Fibroblast of mammary gland (primary cell): ENCODE measurements at regions not wholly inside any gene's neighbourhood (a gene's known extent, or its start where the extent isn't known, plus 50 kb on each side); places are given as distances from the start of the nearest gene placed in this dataset.

Source experiments
- DNase-seq: peaks from one replicate; pipeline ENCODE4 v3.0.0-alpha.2; 2010; ENCODE audit warnings: low read depth
- H3K4me3 ChIP-seq: 2 replicates; pipeline ENCODE4 v1.5.1; 2011; ENCODE audit warnings: low read depth, mild to moderate bottlenecking, low read length, moderate library complexity; ENCODE audit not compliant: control insufficient read depth
- CTCF ChIP-seq: conservative IDR thresholded peaks from 2 replicates; pipeline ENCODE4 v1.5.1; 2011; ENCODE audit warnings: low read depth, low read length, inconsistent platforms; ENCODE audit not compliant: control insufficient read depth, insufficient read depth

GRCh38 chr16:86427433-86427851, 82.9 kb upstream of the FOXF1 start:
- no peak for DNase-seq
- H3K4me3 ChIP-seq = no peak overlapping the region
- no peak for TF ChIP-seq CTCF

- no peak overlapping the region for H3K4me3 ChIP-seq
- TF ChIP-seq CTCF = no peak
- no peak for DNase-seq
Observed at GRCh38 chr16:86428729-86429517, 81.4 kb upstream of the FOXF1 start.

- DNase-seq = no peak
- no peak for TF ChIP-seq CTCF
- H3K4me3 ChIP-seq = no peak overlapping the region
Observed at GRCh38 chr16:86429663-86430062, 80.7 kb upstream of the FOXF1 start.

- no peak overlapping the region for H3K4me3 ChIP-seq
- DNase-seq = no peak
- no peak for TF ChIP-seq CTCF
Observed at GRCh38 chr16:86430814-86431213, 79.5 kb upstream of the FOXF1 start.

GRCh38 chr16:86431540-86431939, 78.8 kb upstream of the FOXF1 start:
- DNase-seq = no peak
- no peak for TF ChIP-seq CTCF
- H3K4me3 ChIP-seq = no peak overlapping the region

- H3K4me3 ChIP-seq = no peak overlapping the region
- no peak for DNase-seq
- no peak for TF ChIP-seq CTCF
Observed at GRCh38 chr16:86432048-86432447, 78.3 kb upstream of the FOXF1 start.

- TF ChIP-seq CTCF = no peak
- no peak overlapping the region for H3K4me3 ChIP-seq
- no peak for DNase-seq
Observed at GRCh38 chr16:86432691-86433090, 77.6 kb upstream of the FOXF1 start.
